KBM-7 (cell line): ENCODE measurements at regions not wholly inside any gene's neighbourhood (a gene's known extent, or its start where the extent isn't known, plus 50 kb on each side); places are given as distances from the start of the nearest gene placed in this dataset.
A peak's percentile ranks its signal among the peaks of the same experiment; 100 is the strongest.

Experiments
- DNase-seq: peaks from one replicate; pipeline ENCODE4 v3.0.0-alpha.2; 2015
- in situ Hi-C: fragments of 300-500 bp; cut with MboI; formaldehyde crosslinking; loops from 2 replicates; pipeline ENCODE4 v1.14.3; 2020; ENCODE audit warnings: low sequenced_read_pairs, low pct_unique_long_range_greater_than_20kb, mixed read lengths

GRCh38 chr12:105748806-105749600 is 389.8 kb downstream of the NUAK1 start:
- in situ Hi-C loops: no loop called here

GRCh38 chr12:105750096-105750495 is 388.7 kb downstream of the NUAK1 start:
- in situ Hi-C loops: no loop called here
- no peak for DNase-seq

More at GRCh38 chr12:105748806-105749600, 389.8 kb downstream of the NUAK1 start:
- no peak for DNase-seq

DNA sequence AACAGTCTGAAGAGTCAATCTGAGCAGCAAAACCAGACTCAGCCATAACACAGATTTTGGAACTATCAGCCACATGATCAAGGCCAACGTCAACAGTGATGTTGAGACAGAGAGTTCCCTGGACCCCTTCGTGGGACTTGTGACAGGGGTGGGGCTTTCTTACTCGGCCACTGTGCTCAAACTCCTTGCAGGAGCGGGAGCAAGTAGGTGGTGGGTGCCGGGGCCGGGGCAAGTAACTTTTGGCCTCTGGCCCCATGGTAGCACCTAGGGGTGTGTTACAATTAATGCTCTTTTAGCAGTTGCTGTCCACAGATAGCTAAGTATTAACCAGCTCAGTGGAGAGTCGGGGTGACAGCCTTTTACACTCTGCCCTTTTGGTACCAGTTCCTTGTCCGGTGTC is 384.4 kb downstream of the NUAK1 start:
- no peak for DNase-seq
- in situ Hi-C loops: no loop called here

DNA sequence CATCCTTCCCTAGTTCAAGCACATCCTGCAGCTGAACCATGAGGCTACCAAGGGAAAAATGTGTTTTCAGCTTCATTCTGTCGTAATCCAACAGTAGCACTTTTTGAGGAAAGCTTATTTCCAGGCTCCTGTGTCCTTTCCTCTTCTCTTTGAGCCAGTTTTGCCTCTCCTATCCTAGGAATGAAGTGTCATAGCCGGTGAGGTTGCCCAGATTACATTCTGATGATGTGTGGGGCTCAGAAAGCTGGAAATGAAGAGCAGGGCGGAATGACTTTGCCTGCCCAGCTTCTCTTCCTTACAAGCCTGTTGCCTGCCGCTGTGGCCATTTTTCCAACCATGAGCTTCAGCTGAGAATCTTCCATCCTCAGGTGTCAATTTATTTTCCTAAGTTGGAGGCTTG is 381.8 kb downstream of the NUAK1 start:
- DNase-seq: no peak
- in situ Hi-C loops: no loop called here

DNA sequence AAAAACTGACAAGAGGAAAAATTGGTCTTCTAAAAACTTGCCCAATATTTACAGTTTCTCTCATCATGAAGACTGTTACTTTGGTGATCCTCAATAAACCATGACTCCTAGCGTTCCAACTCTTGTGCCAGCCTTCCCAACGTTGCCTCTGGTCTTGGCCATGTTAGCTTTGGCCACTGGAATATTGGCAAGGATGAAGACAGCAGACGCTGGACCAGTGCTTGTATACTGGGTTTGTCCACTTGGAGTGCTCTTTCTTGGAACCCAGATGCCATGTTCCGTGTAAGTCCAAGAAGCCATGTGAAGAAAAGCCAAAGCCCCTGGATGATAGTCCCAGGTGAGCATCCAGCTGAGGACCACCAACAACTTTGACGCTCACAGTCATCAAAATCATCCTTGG is 379.6 kb downstream of the NUAK1 start:
- in situ Hi-C loops: no loop called here
- no peak for DNase-seq

DNA sequence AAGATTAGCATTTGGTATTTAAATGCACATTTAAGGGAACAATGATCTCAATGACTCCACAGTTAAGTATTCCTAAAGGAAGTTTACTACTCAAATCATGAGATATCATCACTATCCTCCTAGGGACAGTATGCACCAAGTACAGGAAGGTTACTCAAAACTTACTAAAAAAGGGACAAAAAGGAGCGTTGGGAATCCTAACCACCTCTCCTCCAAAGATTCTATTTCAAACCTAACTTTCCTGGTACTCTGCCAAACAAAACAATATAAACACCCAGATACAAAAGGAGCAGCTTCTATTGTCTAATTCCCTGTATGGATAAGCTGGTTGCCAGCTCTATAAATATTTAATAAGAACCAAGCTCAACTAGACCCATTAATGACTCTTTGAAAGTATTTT is 377.7 kb downstream of the NUAK1 start:
- in situ Hi-C loops: no loop called here
- no peak for DNase-seq

DNA sequence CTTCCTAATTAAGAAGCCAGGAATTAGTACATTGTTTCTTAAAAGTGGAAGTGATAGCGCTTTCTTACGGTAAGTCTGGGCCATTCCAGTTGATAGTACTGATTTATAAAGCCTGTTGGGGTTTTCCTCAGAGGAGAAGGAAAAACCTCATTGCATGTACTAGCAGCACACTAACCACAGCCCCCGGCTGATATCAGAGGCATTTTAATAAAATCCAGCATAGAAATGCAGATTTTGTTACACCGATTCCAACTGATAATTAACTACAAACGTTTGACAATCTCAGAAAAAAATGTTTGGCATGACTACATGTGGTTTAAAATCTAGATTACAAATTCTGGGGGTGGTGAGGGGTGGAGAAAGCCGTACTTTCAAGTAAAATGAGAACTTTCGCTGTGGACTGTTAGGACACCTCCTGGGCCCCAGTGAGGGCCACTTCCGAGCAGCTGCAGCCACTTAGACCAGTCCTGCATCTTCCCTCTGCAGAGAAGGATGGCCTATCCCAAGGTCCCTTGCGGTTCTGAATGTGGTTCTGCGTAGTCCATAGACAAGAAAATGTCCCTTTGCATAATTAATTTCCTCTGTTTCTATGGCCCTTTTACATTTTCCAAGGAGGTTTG is 374.4 kb downstream of the NUAK1 start:
- no peak for DNase-seq
- in situ Hi-C loops: no loop called here

- in situ Hi-C loops: no loop called here
- peak; percentile 13 for DNase-seq
Measured at GRCh38 chr12:105765053-105766014, 373.4 kb downstream of the NUAK1 start.

- no peak for DNase-seq
- in situ Hi-C loops: no loop called here
Measured at GRCh38 chr12:105766029-105766428, 372.7 kb downstream of the NUAK1 start.

- in situ Hi-C loops: no loop called here
- DNase-seq: no peak
Measured at GRCh38 chr12:105769486-105769885, 369.3 kb downstream of the NUAK1 start.

- DNase-seq: no peak
- in situ Hi-C loops: no loop called here
Measured at GRCh38 chr12:105773471-105773870, 365.3 kb downstream of the NUAK1 start.

DNA sequence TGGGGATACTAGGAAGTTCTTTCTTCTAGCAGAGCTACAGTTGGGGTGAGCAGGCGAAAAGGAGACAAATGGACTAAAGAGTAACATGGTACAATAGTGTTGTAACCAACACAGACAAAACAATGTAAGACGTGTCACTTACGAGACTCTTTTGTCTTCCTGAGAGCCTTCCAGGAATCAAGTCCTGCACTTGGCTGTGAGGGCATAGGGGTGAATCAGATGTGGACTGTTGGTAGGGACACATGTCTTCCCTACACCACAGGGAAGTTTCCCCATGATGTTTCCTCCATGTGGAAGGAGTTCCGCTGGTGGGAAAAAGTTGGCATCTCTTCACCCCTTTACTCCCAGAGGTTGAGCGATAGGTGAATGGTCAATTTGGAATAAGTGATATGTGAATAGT is 364.7 kb downstream of the NUAK1 start:
- in situ Hi-C loops: no loop called here
- DNase-seq: no peak

DNA sequence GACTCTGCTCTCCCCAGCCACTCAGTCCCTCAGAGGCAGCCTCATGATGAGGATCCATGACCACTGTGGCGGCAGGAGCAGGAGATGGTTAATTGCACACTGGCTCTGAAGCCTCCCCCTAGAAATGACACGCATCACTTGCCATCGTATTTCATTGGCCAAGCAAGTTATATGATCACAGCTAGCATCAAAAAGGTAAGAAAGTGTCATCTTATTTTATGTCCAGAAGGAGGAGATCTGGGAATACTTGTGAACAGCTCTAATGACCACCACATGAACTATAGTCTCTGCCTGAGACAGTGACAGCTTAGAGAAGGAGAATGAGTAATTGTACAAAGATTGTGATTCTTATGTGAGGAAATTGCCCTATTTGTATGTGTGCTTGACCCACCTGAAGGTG is 363.4 kb downstream of the NUAK1 start:
- in situ Hi-C loops: no loop called here
- no peak for DNase-seq

DNA sequence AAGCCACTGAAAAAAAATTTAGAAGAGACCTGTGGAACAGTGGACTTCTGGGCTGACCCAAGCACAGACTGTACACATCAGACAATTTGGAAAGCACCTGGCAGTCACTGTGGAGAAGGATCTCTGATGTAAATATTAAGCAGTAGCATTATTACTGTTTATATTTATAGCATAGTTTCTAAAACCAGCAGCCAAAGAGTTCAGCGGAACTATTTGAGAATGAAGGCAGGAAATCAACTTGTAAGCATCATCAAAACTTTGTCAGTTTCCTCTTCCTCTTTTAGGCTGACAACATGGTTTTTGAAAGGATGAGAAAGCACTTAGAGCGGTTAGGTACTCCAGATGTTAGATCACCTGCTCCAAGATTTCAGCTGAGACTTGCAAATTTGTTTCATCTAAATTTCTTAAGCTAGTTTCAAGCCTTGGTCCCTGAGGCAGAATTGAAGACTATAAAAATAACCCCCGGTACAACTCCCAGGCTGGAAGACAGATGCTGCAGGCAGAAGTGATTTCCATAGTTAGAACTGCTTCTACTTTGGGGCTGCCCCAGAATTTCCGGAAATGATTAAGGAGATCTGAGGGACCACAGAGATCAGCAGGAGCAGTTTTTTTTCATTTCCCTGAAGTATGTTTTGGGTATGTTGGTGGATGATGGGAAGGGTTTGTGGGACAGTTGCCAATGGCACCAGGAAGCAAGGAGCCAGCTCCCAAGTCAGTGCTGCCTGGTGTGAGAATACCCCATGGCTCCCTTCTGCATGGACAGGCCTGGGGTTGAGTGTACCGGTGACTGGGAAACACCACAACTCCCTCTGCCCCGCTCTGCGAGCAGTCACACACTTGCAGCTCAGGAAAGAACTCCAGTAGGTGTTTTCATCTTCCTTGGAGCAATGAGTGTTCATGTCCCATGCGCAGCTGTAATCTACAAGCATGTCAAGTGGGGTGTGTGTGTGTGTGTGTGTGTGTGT is 354.5 kb downstream of the NUAK1 start:
- in situ Hi-C loops: no loop called here
- no peak for DNase-seq

DNA sequence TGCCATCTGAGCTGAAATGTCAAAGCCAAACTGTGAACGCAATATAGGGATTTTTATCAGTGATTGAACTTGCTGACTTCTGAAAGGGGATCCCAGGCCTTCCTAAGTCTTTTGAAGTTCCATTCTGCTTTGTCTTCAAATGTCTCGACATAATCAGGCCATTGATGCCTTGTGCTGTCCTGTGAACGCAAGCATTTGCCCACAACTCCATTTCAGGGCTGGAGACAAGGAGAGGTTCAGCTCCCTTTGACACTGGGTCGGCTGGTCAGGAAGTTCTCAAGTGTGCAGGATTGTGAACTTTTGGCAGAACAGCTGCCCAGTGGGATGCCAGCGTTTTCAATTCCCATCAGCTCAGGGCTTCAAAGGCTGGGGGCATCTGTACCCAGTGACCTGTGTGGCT is 345.3 kb downstream of the NUAK1 start:
- DNase-seq: no peak
- in situ Hi-C loops: no loop called here

DNA sequence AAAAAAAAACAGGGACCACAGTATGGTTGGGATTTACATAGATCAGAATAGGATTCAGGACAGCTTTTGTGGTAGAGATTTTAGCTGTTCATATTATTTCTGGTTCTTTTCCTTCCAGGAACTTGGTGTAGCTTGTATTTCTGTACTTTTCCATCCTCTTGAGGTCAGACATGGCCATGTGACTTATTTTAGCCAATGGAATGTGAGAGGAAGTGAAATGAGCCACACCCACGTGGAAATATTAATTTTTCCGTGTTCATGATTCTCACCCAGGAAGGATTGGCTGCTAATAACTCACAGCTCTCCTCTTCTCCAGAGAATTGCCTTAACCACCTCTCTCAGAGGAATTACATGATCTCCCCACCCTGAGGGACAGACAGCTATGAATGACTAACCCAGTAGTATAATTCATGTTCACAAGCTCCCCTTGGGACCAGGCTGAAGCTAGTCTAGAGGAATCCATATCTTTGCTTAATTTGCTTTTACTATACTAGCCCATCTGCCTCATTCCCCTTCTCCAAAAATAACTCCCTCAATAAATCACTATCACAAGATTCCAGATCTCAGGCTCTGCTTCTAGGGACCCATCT is 340.4 kb downstream of the NUAK1 start:
- no peak for DNase-seq
- in situ Hi-C loops: no loop called here

GRCh38 chr12:105799103-105799502 is 339.7 kb downstream of the NUAK1 start:
- in situ Hi-C loops: no loop called here

GRCh38 chr12:105801351-105801750 is 337.4 kb downstream of the NUAK1 start:
- no peak for DNase-seq
- in situ Hi-C loops: no loop called here

More at GRCh38 chr12:105799103-105799502, 339.7 kb downstream of the NUAK1 start:
- no peak for DNase-seq
